Fibroblast of skin of left quadriceps (primary cell): ENCODE measurements at regions not wholly inside any gene's neighbourhood (a gene's known extent, or its start where the extent isn't known, plus 50 kb on each side); places are given as distances from the start of the nearest gene placed in this dataset.
"Not testable (repeated sequence)": the region's sequence is repeated elsewhere in the genome, so short reads cannot be mapped to it uniquely, and the experiment has no call there.

Experiments
- DNase-seq, 2 experiments: peaks; one replicate each; pipeline ENCODE4 v3.0.0-alpha.2; 2013; ENCODE audit warnings: low read depth in 2 of 2

DNA sequence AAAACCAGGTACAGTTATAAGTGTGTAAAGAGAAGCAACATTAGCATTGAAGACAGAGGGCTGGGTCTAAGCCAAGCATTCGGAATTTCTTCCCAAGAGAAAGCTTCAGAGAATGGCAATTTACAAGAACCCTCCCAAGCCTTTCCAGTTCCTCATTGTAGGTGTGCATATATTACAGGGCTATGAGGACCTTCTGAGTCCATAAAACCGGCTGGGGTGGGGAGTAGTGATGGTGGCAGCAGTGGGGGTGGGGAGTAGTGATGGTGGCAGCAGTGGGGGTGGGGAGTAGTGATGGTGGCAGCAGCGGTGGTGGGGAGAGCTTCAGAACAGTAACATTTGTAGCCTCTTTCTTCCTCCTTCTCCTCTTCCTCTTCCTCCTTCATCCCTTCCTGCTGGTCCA is 368.7 kb upstream of the UMPS start:
- no peak for DNase-seq

DNA sequence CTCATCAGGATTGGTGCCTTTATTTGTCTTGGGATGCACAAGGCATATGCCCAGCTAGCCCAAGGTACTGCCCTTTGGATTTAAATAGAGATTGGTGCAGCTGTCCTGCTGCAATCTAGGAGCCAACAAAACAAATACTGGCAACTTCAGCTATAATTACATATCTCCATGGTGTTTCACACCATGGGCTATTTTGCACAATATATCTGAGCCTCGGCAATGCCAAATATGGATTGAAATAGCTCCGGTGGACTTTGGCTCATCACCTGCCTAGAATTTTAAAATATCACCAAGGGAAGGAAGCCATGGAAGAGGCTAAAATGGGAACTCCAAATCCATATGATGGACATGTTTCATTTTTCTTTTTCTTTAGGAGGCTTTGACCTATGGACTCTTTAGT is 367.8 kb upstream of the UMPS start:
- no peak for DNase-seq

DNA sequence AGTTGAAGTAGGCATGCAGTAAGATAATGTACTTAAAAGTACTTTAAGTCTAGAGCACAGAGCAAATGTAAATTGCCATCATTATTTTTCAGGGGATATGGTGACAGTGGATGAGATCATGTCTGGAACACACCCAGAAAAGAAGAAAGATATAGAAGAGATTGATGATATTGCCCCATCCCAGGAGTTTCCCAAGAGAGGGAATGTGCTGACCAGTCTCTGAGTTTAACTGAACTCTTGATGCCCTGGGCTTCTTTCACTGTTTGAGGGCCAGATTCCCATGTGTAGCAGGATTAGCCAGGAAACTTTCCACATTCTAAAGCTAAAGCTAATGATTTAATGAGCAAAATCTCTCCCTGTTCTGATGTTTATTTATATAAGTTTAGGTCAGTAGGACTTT is 366.8 kb upstream of the UMPS start:
- DNase-seq = peak; percentile 61

DNA sequence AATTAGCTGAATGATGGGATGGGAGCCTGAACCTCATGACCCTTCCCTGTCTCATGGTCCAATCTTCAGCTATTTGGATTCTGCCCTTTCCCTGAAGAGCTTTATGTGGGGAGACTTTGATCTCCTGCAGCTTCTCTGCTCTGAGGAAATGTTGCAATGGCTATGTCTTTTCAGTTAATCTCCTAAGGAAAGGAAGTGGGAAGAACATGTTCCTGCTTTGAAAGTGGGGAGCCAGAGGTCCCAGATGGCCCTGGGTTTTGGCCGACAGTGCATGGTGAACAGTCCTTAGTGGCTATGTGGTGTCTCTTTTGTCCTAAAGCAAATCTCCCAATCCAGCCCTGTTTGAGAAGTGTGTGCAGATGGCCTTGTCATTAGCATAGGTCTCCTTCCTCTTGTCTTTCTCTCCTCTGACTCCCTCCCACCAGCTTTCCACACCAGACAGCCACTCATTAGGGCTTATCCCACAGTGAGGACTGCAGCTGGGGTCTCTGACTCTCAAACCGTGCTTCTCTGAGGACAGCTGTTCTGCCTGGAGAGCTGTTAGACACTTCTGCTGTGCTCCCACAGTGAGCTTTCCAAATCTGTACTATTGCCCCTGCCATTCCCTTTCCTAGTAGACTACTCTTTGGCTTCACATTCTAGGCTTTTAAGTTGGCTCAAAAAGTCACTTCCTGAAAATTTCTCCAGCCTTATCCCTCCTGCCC is 365.8 kb upstream of the UMPS start:
- DNase-seq = no peak

DNA sequence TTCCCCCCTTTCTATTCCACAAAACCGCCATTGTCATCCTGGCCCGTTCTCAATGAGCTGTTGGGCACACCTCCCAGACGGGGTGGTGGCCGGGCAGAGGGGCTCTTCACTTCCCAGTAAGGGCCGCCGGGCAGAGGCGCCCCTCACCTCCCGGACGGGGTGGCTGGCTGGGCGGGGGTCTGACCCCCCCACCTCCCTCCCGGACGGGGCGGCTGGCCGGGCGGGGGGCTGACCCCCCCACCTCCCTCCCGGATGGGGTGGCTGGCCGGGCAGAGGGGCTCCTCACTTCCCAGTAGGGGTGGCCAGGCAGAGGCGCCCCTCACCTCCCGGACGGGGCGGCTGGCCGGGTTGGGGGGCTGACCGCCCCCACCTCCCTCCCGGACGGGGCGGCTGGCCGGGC is 363.6 kb upstream of the UMPS start:
- not testable (repeated sequence) for DNase-seq

DNA sequence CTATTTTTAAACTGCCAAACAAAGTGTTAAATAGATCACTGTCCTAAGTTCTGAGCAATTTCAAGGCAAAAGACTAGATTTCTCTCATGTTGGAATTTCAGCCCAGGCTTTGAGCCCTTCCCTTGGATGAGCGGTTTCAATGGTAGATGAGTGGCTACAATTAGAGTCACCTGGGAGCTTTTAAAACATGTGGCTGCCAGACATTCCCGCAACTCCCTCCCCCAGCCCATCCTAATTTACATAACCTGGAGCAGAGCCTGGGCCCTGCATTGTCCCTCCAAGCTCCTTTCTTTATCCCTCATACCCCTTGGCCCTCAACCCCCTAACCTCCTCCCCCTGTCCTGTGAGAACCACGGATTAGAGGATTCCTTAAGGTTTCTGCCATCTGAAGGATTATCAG is 357.5 kb upstream of the UMPS start:
- peak in 1 of 2 experiments; percentile 20 for DNase-seq

DNA sequence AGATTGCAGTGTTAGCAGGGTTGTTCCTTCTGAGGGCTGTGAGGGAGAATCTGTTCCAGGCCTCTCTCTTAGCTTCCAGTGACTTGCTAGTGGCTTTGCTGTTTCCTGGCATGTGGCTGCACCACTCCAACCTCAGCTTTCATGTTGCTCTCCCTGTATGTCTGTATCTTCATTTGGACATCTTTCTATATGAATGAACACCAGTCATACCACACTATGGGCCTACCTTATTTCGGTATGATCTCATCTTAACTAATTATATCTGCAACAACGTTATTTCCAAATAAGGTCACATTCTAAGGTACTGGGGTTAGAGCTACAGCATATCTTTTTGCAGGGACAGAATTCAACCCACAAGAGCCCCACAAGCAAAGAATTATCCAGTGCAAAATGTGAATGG is 356.7 kb upstream of the UMPS start:
- DNase-seq = no peak

DNA sequence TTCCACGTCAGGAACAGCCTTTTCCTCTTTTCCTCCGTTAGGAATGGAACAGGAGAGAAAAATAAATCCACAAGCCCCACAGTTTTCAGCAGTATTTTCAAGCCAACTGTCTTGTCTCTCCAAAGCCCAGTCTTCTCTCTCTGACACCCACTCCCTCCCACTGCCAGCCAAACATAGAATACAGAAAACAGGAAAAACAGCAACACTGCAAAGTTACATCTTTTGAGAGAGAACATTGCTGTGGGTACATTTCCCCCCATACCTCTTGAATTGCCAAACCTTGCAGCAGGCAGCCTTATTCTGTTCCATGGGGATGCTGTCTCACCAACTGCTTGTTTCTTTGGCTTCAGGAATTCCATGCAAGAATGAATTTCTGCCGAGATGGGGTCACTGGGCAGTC is 355.7 kb upstream of the UMPS start:
- DNase-seq = no peak

DNA sequence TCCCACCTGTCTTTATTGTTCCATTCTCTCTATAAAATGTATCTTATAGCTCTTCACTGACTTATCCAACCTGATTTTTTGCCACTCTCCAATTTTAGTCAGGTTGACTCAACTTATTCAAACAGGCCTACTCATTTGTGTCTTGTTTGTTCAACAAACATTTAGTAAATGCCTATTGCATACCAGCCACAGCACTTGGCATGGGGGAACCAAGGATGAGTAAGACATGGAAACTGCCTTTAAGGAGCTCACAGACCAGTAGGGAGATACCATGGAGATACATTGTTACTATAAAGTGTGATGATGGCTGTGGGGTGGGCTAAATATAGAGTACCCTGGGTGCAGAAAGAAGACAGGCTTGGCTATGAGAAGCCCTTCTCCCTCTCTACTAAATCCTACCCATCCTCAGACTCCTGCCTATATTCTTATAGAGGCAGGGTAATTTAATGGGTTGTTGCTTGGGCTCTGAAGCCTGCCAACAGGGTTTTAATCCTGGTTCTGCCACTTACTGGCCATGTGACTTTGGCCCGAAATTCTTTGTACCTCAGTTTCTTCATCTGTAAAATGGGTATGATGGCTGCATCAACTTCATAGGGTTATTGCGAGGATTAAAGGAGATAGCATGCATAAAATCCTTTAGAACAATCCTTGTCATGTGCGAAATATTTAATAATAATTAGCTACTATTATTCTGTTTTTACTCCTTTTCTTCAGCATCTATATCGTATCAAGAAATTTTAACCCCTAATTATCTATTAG is 348.5 kb upstream of the UMPS start:
- no peak for DNase-seq

DNA sequence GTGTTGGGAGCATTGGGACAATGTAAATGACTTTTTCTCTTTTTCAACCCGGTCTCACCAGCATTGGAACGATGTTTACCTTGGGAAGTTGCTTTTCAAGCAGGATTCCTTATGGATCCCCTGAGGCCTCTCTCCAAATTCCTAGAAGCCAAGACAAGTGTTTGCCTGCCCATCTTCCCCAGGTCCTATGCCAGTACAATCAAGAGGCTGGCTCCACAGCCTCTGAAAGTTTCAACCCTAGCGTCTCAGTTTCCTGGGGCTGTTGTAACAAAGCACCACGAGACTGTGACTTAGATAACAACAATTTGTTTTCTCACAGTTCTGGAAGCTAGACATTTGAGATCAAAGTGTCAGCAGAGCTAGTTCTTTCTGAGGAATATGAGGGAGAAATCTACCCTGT is 347.2 kb upstream of the UMPS start:
- DNase-seq = no peak

DNA sequence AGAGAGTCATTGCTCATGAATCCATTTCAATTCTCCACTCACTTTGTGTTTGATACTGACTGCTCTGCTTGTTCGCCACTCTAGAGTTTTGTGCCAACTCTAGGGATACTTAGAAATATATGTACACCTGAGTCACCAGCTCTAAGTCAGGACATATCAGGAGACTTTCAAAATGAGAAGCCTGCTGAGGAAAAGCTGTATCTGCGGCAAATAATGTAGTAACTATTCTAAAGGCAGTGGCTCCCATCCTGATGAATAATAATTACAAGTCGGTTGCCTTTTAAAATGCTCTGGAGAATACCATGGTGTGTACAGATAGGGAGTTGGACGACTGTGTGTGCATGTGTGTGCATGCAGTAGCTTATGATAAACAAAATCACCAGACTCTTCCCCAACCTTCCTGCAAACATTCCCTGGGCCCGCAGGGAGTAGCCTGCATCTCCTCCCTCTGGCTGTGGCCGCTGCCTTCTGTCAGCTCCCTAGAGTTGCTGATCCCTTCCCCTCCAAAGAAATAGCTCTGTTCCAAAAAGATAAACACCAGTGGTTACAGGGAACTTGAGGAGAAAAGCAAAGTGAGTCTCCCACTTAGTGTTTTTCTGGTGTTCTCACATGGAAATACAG is 346.3 kb upstream of the UMPS start:
- no peak for DNase-seq

DNA sequence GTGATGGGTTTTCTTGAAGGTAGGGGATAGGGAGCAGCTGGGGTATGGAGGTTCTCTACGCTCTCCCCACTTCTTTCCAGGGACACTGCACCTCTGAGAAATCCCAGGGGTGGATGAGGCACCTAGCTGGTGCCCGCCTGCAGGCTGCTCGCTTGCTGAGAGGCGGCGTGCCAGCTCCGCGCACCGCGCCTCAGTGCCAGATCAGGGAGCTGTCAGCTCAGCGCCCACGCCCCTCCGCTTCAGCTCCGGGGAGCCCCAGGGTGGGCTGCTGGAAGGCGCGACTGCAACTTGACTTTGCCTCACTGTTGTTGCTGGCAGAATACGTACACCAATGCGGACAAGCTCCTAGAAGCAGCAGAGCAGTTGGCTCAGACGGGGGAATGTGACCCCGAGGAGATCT is 345.7 kb upstream of the UMPS start:
- DNase-seq = no peak

DNA sequence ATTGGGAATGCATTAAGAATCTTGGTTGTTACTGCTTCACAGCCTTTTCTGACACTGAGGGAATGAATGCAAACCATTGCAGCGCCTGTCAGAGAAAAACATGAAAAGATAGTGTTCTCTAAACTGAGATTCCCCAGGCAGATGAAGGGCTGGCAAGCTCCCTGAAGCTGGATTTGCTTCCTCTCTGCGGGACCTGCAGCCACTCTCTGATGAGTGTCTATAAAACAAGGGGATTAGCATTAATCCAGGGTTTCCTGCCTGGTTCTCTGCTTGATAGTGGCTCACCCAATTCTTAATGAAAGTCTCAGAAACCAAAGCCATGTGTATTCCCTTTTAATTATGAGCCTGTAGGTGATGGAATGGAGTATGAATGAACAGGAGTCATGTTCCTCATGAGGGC is 344.3 kb upstream of the UMPS start:
- DNase-seq = no peak

DNA sequence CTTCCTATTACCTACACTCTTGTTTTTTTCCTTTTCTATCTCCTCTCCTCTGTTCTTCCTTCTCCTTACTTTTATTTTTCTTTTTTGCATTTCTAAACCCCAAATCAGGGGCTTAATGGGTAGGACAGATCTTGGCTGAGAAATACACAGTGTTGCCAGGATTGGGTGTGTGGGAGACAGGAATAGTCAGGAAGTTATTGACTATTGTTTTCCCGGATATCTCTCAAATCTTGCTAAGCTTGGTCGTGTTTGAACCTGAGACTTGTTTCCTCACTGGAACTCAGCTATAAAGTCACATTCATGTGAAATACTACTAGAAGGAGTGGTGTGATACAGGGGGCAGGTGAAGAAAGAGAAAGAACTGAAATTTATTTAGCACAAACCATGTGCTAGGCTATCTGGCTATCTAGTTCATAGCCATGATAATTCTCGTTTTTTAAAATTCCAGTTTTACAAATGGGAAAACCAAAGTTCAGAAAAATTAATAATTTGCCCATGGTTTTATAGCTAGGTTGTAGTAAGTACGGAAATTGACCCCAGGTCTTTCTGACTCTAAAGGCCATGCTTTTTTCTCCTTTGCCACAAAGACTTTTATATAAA is 343.2 kb upstream of the UMPS start:
- DNase-seq = no peak

DNA sequence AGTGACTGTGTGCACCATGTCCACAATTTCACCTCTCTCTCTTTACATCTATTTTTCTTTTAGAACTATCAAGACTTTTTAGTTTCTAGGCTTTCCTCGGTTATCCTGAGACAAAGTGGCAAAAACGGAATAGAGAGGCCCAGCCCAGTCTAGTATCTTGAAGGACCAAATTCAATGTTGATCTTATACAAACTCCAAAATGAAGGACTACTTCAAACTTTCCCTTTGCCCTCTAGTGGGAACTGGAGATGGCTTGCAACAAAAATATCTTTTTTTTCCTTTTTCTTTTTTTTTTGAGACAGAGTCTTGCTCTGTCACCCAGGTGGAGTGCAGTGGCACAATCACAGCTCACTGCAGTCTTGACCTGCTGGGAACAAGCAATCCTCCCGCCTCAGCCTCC is 338.5 kb upstream of the UMPS start:
- no peak for DNase-seq

DNA sequence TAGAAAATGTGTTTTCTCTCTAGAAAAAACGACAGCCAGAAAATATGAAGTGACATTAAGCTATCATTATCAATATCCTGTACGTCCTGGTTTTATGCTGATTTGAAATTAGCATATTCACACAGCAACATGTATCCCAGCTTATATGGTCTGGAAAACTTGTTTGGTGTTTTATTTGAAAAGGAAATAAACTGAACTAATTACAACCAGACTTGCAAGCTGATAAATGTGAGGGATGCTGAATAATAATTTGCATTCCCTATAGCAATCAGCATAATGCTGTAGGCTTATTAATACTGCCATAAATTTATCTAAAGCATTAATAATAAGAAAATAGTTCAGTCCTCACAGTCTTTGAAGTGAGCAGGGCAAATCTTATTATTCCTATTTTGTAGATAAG is 336.9 kb upstream of the UMPS start:
- DNase-seq = no peak

DNA sequence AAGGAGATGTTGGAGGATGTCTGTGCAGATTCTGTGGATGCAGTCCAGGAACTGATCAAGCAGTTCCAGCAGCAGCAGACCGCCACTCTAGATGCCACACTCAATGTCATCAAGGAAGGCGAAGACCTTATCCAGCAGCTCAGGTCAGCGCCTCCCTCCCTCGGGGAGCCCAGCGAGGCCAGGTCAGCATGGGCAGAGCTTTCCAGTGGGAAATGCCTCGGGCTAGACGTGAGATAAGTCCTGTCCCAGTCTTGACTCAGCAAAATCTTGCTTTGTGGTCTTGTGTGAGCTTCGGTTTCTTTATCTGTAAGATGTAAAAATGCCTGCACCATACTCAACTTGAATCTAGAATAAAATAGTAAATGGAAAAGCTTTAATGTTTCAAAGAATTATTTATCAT is 335.1 kb upstream of the UMPS start:
- DNase-seq = no peak

DNA sequence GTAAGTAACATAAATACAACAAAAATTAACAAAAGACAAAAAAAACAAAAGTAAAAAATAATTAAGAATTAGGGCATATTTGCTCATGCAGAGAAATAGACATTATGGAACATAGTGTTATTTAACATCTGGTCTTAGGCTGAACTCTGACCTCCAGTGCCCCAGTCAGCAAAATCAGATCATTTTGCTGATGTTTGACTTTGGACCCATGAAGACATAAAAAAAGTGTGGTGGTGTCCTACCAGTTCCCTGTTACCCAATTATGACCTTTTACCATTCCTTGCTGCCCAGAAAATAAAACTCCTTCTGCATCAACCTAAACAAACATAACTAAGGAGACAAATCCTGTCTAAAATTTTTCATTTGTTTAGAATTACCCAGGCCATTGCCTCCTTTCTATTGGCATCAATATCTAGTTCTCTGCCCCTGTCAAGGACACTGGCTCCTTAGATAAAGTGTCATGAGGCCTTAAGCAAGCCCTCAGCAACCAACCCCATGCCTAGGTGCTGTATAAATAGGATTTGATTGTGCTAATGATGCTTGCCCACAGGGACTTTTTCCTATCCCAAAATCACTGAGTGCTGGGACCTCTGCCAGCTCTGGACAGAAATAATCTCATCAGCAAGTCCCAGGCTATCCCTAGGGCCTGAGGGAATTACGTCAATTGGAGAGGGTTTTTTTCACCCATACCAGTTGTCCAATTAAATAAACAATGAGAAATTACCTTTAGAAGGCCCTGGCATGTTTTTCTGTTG is 334.5 kb upstream of the UMPS start:
- DNase-seq = no peak

DNA sequence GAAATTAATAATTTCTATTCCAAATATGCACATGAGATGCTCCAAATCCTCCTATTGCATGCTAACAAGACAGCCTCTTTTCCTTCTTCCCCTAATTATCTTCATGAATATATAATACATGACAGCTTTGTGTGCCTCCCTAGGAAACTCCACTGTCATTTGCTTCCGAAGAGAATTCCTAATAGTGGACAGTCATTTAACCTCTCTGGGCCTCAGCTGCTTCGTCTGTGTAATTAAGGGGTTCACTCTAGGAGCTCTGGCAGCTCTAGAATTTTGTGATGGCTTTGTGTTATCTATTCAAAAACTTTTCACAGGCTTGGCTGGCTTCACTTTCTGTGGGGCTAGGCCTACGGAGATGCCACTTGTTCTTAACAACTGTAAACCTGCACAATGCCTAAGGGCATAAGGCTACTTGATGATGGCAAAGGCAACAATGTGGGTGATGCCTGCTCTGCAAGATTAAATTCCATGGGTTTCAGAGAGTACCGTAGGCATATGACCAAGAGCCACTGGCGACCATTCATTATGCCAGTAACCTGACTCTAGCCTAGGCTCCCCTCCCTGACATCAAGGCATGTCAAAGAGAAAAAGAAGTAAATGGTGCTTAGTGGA is 333.8 kb upstream of the UMPS start:
- no peak for DNase-seq

DNA sequence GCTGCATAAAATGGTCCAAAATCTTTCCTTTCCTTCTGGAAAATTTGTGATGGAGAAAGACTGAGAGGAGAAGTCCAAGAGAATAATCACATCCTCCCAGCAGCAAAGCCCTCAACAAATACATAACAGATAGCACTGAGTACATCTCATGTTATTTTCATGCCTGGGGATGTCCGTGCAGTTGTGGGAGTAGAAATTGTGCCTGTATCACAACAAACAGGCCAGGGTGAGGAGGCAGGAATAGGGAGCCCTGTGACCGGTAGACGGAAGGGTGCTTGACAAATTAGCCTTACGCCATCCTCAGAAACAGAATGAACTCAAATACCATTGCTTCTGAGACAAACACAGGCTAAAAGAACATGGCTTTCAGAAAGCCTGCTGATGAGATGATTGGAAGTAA is 333.2 kb upstream of the UMPS start:
- DNase-seq = no peak

DNA sequence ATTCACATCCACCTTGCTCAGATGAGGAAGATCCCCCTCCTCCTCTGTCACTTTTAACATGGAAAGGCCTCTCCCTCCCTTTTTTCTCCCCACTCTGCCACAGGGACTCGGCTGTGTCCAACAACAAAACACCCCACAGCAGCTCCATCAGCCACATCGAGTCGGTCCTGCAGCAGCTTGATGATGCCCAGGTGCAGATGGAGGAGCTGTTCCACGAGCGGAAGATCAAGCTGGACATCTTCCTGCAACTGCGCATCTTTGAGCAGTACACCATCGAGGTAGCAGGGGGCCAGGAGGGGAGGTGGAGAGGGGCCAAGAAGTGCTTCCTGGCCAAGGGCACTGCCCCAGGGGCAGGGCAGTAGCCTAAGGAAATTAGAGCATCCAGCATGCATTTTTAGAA is 331.7 kb upstream of the UMPS start:
- DNase-seq = no peak

DNA sequence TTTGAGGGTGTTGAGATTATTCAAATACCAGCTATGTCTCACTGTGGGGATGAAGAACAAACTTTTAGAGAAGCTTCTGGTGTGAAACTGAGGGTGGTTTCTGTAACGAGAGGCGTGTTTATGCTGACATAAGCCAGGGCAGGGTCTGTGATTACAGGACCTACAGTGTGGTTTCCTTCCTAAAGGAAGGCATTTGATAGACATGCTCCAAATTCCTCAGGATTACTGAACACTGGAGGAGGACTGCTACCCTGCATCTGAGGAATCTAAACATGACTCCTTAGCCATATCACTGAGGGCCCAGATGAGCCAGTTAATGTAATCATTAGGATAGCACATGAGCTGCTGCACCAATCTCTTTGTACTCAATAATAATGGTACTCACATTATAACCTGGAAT is 328.4 kb upstream of the UMPS start:
- DNase-seq = peak; percentile 57 to 64
